Esophagus (tissue), 2 donors: ENCODE measurements at regions not wholly inside any gene's neighbourhood (a gene's known extent, or its start where the extent isn't known, plus 50 kb on each side); places are given as distances from the start of the nearest gene placed in this dataset.

Experiments used
- H3K27ac ChIP-seq, 2 donors: one replicate each; pipeline ENCODE4 v1.5.1; 2013; ENCODE audit warnings: low read depth in 2 of 2, mild to moderate bottlenecking in 2 of 2, inconsistent platforms in 1 of 2, low read length in 1 of 2, moderate library complexity in 1 of 2
- H3K27me3 ChIP-seq, 2 donors: one replicate each; pipeline ENCODE4 v1.6.1; 2013; ENCODE audit warnings: low read length in 2 of 2, control low read depth in 1 of 2, mild to moderate bottlenecking in 1 of 2; ENCODE audit not compliant: insufficient read depth in 2 of 2, control insufficient read depth in 1 of 2
- H3K36me3 ChIP-seq, 2 donors: one replicate each; pipeline ENCODE4 v1.6.1; 2013; ENCODE audit warnings: low read length in 1 of 2; ENCODE audit not compliant: control insufficient read depth in 2 of 2, insufficient read depth in 2 of 2
- H3K4me1 ChIP-seq, 2 donors: one replicate each; pipeline ENCODE4 v1.6.1; 2013; ENCODE audit warnings: low read length in 1 of 2; ENCODE audit not compliant: control insufficient read depth in 2 of 2, insufficient read depth in 2 of 2
- H3K4me3 ChIP-seq, 2 donors: one replicate each; pipeline ENCODE4 v1.5.1; 2013; ENCODE audit warnings: low read length in 2 of 2, mild to moderate bottlenecking in 2 of 2, low read depth in 1 of 2, moderate library complexity in 1 of 2
- H3K9me3 ChIP-seq, 2 donors: one replicate each; pipeline ENCODE4 v1.6.1; 2013; ENCODE audit warnings: mild to moderate bottlenecking in 2 of 2, low read depth in 1 of 2, low read length in 1 of 2, moderate library complexity in 1 of 2; ENCODE audit not compliant: control insufficient read depth in 2 of 2, insufficient read depth in 1 of 2
- WGBS, 2 donors: extraction: QIAGEN DNeasy Blood & Tissue Kit; methylation state at CpG; one replicate each; pipeline ENCODE4 v1.1.7; 2013; 5-methylcytosine and 5-hydroxymethylcytosine counted together
- donor health status: healthy with polysubstance abuse.
- donor health status: Bipolar disorder and iron deficiency.

DNA sequence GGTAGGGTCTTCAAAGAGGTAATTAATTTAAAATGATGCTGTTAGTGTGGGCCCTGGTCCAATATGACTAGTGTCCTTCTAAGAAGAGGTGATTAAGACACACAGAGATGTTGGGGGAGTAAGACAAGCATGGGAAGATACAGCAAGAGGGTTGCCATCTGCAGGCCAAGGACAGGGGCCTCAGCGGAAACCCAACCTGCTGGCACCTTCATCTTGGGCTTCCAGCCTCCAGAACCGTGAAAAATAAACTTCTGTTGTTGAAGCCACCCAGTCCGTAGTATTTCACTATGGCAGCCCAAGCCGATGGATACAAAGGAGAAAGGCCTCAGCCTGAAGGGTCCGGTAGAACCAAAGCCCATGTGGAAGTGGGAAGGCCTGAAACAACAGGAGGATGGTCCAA is 161.7 kb upstream of the UBE2E1 start:
- peaks cover 3 to 18% of the 10 kb centered on the region in 2 donors for H3K4me1 ChIP-seq
- no peaks in the 10 kb centered on the region for H3K27me3 ChIP-seq
- no peaks in the 10 kb centered on the region for H3K9me3 ChIP-seq
- WGBS, 2 donors: 89 to 99% methylated on average over 5 of the region's 5 CpGs
- H3K36me3 ChIP-seq: no peaks in the 10 kb centered on the region
- H3K4me3 ChIP-seq: no peak overlapping the region
- H3K27ac ChIP-seq: no peak overlapping the region

DNA sequence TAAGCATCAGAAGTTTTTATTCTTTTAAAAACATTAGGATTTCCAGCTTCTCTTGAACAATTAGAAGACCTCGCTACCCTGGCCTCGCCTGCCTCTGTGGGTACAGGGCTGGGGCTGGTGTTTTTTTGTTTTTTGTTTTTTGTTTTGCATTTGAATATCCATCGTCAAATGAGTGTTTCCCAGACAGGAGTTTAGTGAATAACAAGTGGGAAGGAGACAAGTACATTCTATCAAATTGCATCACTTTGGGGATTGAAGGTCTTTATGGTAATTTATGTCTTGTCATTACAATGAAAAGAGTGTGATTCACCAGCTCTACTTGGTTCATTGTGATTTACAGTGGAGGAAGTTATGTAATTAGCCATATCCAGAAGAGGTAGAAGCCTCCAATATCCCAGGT is 161.1 kb upstream of the UBE2E1 start:
- WGBS, 2 donors: 73 to 87% methylated on average over 3 of the region's 3 CpGs
- Histone ChIP-seq H3K36me3 (no peaks in the 10 kb centered on the region), H3K4me1 (peaks cover 3 to 18% of the 10 kb centered on the region in 2 donors), H3K27ac (no peak overlapping the region), H3K9me3 (no peaks in the 10 kb centered on the region), H3K27me3 (no peaks in the 10 kb centered on the region), H3K4me3 (no peak overlapping the region)

DNA sequence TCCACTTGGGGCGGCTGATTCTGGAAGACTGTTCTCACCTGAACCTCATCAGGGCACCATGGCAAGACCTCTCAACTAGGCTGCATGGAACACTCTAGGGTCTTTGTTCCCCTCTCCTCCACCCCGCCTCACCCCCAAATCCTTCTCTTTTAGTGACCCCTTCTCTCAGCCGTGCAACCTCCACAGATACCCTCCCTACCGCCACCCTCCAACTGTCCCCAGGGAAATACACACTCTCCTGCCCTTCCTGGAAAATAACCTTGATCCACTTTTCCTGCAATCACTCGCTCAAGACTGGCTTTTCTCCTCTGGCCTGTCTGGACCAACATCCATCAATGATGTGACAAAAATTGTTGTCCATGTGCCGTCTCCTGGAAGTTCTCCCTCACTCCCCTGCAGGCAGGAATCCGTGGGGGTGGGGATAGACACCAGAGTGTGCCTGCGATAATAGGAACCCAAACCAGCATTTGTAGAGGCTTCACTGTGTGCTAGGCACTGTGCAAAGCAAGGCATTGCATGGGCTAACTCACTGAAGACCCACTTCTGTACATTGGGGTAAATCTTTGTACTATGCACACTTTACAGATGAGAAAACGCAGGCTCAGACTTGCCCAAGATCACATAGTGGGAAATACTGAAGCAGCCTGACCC is 160.1 kb upstream of the UBE2E1 start:
- peak overlapping the region in 1 of 2 donors; percentile 27 for H3K27ac ChIP-seq
- H3K9me3 ChIP-seq: no peaks in the 10 kb centered on the region
- no peaks in the 10 kb centered on the region for H3K36me3 ChIP-seq
- no peak overlapping the region for H3K4me3 ChIP-seq
- peaks cover 3 to 20% of the 10 kb centered on the region in 2 donors for H3K4me1 ChIP-seq
- H3K27me3 ChIP-seq: no peaks in the 10 kb centered on the region
- 82 to 85% methylated on average over 9 of the region's 9 CpGs for WGBS, 2 donors

DNA sequence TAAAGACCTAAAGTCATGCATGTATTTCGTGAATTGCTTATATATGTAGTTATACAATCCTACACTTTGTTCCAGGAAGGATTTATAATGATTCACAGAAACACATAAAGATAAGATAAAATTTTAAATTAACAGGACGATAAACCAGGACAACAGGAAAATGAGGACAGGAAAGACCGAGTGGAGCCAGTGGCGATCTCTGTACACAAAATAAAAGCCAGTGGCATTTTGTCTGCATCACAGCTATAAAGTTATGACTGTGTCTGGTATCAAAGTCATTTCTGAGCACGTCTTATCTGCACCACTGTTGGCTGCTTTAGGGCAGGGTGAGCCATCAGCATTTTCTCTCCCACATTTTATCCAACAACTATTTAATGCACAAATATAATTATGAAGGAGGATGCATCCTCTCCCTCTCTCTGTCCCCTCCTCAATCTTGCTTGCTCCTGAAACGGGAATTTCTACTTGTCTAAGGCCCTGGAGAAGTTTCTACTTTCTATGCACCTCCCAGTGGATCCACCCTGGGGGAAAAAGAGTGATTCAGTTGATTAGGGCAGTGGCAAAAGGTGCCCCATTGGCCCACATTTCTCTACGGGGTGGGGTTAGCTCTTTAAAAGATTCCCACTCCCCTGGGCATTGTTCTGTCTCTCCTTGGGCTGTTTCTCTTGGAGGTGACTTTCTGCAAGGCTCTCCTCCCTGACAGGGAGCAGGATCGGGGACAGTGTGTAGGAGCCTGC is 159.4 kb upstream of the UBE2E1 start:
- peaks cover 3 to 23% of the 10 kb centered on the region in 2 donors for H3K4me1 ChIP-seq
- H3K36me3 ChIP-seq: no peaks in the 10 kb centered on the region
- WGBS, 2 donors: 56 to 59% methylated on average over 8 of the region's 8 CpGs
- H3K9me3 ChIP-seq: no peaks in the 10 kb centered on the region
- H3K27ac ChIP-seq: peak overlapping the region in 1 of 2 donors; percentile 26
- H3K4me3 ChIP-seq: no peak overlapping the region
- no peaks in the 10 kb centered on the region for H3K27me3 ChIP-seq

DNA sequence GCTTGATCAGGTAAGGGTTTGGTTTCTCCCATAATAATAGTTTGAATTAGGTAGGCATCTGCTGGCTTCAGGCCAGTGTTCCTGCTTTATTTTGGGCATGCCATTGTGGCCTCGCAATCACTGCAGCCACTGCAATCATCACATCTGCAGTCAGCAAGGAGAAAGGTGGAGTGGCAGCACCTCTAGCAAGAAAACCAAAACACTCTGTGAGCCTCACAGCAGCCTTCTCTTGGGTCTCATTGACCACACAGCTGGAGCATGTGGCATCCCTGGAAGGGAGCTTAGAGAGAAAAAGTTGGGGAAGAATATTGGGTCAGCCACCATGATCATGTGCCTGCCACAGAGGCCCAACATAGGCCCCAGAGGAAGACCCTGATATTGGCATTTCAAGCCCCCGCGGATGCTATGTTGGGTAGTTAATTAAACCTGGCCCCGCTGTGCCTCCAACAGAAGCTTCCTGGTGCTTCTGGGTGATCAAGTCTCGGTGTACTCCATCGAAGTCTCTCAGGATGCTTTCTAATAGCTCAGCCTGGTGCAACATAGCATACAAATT is 158.0 kb upstream of the UBE2E1 start:
- Histone ChIP-seq H3K27me3 (no peaks in the 10 kb centered on the region), H3K36me3 (no peaks in the 10 kb centered on the region), H3K9me3 (no peaks in the 10 kb centered on the region), H3K27ac (no peak overlapping the region), H3K4me1 (peaks cover 3 to 23% of the 10 kb centered on the region in 2 donors), H3K4me3 (no peak overlapping the region)
- WGBS, 2 donors: 94 to 96% methylated on average over 6 of the region's 6 CpGs

DNA sequence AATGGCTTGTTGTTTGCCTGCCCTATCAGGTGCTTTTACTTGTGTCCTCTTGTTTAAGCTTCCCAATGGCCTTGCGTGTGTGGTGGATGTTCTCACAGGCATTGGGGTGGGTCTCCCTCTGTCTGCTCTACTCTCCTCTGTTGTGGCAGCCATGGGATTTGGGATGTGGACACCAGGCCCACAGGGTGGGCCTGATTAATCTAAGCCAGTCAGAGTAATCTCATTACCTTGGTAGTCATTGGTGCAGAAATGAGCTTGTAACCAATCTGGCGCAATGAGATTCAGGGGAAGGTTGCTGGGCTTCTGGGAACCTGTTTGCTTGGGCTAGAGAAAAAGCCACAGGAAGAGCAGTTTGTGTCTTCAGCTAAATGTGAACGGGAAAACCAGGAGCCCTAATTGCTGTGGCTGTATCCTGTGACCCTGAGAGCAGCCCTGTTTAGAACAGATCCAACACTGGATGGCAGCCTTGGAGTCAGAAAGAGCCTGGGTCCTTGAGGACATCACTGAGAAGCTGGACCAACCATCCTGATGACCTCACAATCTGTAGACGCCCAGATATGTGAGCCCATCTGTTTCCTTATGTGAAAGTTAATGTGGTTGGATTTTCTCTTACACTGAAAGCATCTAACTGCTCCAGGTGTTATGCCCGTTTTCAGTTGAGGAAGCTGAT is 157.3 kb upstream of the UBE2E1 start:
- H3K9me3 ChIP-seq: no peaks in the 10 kb centered on the region
- H3K4me3 ChIP-seq: no peak overlapping the region
- no peaks in the 10 kb centered on the region for H3K36me3 ChIP-seq
- no peaks in the 10 kb centered on the region for H3K27me3 ChIP-seq
- H3K4me1 ChIP-seq: peaks cover 3 to 23% of the 10 kb centered on the region in 2 donors
- WGBS, 2 donors: 55 to 65% methylated on average over 5 of the region's 5 CpGs
- peak overlapping the region in 1 of 2 donors; percentile 83 for H3K27ac ChIP-seq

DNA sequence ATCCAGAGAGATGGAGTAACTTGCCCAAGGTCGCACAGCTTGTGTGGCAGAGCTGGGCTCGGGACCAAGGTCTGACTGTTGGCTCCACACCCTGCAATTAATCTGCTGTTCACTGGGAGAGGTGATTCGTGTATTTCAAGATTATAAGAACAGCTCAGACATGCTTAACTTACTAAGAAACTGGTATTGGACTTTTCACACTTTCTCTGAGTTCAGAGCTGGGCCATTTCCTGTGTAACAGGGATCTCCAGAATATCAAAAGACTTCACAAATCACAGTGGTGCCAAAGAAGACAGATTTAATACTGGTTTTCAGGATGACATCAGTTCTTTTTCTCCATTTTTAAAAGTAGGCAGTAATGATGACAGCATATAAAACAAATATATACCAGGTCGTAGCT is 156.8 kb upstream of the UBE2E1 start:
- Histone ChIP-seq H3K36me3 (no peaks in the 10 kb centered on the region), H3K27ac (peak overlapping the region; percentile 62 to 83), H3K4me1 (peaks cover 3 to 23% of the 10 kb centered on the region in 2 donors), H3K27me3 (no peaks in the 10 kb centered on the region), H3K4me3 (no peak overlapping the region), H3K9me3 (no peaks in the 10 kb centered on the region)
- 37 to 42% methylated on average over 4 of the region's 4 CpGs for WGBS, 2 donors

DNA sequence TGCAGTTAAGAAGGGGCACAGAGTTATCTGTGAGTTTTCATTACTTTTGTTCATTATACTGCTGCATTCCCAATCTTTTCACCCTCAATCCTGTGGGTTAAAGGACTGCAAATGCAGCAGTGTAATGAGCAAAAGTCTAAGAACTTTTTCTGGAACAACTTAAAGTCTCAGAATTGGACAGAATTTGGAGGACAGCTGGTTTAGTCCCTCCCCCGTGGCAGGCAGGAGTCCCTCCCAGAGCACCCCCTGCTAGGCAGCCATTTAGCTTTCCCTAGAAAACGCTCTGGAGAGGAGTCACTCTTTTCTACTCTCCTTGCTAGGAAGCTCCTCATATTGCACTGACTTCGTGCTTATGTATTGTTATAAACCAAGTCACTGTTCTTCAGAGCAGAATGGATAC is 156.3 kb upstream of the UBE2E1 start:
- H3K27me3 ChIP-seq: no peaks in the 10 kb centered on the region

DNA sequence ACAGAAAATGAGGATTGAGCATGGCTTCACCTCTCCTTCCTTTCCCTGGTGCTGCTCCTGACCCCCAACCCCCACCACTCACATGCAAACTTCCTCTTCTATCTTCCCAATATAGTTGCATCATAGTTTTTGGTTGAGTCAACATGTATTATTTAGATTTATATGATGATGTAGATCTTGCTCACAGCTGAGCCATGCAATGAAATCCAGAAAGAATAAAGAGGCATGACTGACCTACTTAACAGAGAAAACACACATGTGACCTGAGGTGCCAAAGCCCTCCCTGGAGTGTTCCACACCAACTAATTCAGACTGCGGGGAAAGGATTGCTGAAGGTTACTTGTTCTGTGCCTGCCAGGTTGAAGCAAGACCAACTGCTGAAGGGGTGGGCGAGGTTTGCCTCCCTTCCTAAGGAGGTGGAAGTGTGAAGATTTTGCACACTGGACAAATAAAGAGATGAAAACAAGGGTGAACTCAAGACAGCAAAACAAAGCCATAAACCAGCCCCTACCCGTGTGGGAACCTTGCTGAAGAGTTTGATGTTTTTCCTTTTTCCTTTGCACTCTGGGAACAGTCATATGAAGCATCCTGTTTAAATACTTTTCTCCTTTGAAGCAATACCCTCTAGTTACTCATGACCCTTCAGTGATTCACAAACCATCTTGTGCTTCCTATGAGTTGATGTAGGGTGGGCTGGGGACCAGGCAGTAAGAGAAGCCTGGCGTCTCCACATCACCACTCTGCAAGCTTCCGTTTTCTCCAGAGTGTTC is 155.2 kb upstream of the UBE2E1 start:
- Histone ChIP-seq H3K27ac (peak overlapping the region in 1 of 2 donors; percentile 72), H3K4me1 (peaks cover 3 to 20% of the 10 kb centered on the region in 2 donors), H3K27me3 (no peaks in the 10 kb centered on the region), H3K36me3 (no peaks in the 10 kb centered on the region), H3K4me3 (no peak overlapping the region), H3K9me3 (no peaks in the 10 kb centered on the region)
- 67 to 74% methylated on average over 5 of the region's 5 CpGs for WGBS, 2 donors

More for the DNA sequence above, 156.3 kb upstream of the UBE2E1 start:
- Histone ChIP-seq H3K27ac (peak overlapping the region; percentile 62 to 89), H3K4me3 (no peak overlapping the region), H3K36me3 (no peaks in the 10 kb centered on the region), H3K4me1 (peaks cover 3 to 23% of the 10 kb centered on the region in 2 donors), H3K9me3 (no peaks in the 10 kb centered on the region)
- WGBS, 2 donors: 49 to 64% methylated on average over 3 of the region's 3 CpGs
